WTC11 (cell line): ENCODE measurements at regions not wholly inside any gene's neighbourhood (a gene's known extent, or its start where the extent isn't known, plus 50 kb on each side); places are given as distances from the start of the nearest gene placed in this dataset.
A peak's percentile ranks its signal among the peaks of the same experiment; 100 is the strongest.

Experiments used
- ATAC-seq: fragments of 200-7000 bp; cut with Tn5 transposase; 2 replicates; pipeline ENCODE4 v1.10.0; 2021; ENCODE audit warnings: mild to moderate bottlenecking, moderate library complexity
- CTCF ChIA-PET: fragments of 300-600 bp; sonication (Branson Sonifier 250); formaldehyde crosslinking; loops from one replicate; lab custom pipeline; 2021; ENCODE audit warnings: antibody characterized with exemption; lab: Charles Lee
- POLR2A ChIA-PET: fragments of 350-600 bp; sonication (Branson Sonifier 250); formaldehyde crosslinking; loops from one replicate; lab custom pipeline; 2021; ENCODE audit warnings: antibody characterized with exemption; lab: Charles Lee
- DNase-seq: peaks from one replicate; pipeline ENCODE4 v3.0.0; 2021; ENCODE audit warnings: low spot score
- H3K27ac Mint-ChIP-seq: 2 replicates; pipeline ENCODE4 v1.8.0; 2021; ENCODE audit warnings: mixed read lengths
- H3K27me3 Mint-ChIP-seq: 2 replicates; pipeline ENCODE4 v1.8.0; 2021; ENCODE audit warnings: low read depth, mild to moderate bottlenecking, moderate library complexity, mixed read lengths
- H3K36me3 Mint-ChIP-seq: 2 replicates; pipeline ENCODE4 v1.8.0; 2021; ENCODE audit warnings: mixed read lengths
- H3K4me1 Mint-ChIP-seq: 2 replicates; pipeline ENCODE4 v1.8.0; 2022; ENCODE audit warnings: mixed read lengths
- H3K4me3 Mint-ChIP-seq: 2 replicates; pipeline ENCODE4 v1.8.0; 2021; ENCODE audit warnings: mild to moderate bottlenecking, moderate library complexity, mixed read lengths
- H3K9me3 Mint-ChIP-seq: 2 replicates; pipeline ENCODE4 v1.8.0; 2021; ENCODE audit warnings: mixed read lengths
- CBFB ChIP-seq: sonication (generic); formaldehyde crosslinking; IDR thresholded peaks from 2 replicates; pipeline ENCODE4 v1.8.1; 2022; ENCODE audit warnings: mild to moderate bottlenecking, low read depth, missing genetic modification reagents
- E2F5 ChIP-seq: sonication (generic); formaldehyde crosslinking; IDR thresholded peaks from 2 replicates; pipeline ENCODE4 v1.8.1; 2022; ENCODE audit warnings: mild to moderate bottlenecking, moderate library complexity, missing genetic modification reagents
- ETV6 ChIP-seq: sonication (generic); formaldehyde crosslinking; IDR thresholded peaks from 2 replicates; pipeline ENCODE4 v1.8.1; 2022; ENCODE audit warnings: mild to moderate bottlenecking, missing genetic modification reagents
- GRHL2 ChIP-seq: fragments of 250-450 bp; sonication (Bioruptor Pico); IDR thresholded peaks from 2 replicates; pipeline ENCODE4 v1.8.0; 2022; ENCODE audit warnings: mild to moderate bottlenecking, moderate library complexity; ENCODE audit not compliant: insufficient replicate concordance, severe bottlenecking
- GTF2I ChIP-seq: fragments of 250-450 bp; sonication (Bioruptor Pico); conservative IDR thresholded peaks from 2 replicates; pipeline ENCODE4 v1.4.0; 2021; ENCODE audit warnings: mild to moderate bottlenecking
- HMGXB4 ChIP-seq: sonication (generic); formaldehyde crosslinking; IDR thresholded peaks from 2 replicates; pipeline ENCODE4 v1.8.1; 2023; ENCODE audit warnings: mild to moderate bottlenecking, moderate library complexity, missing genetic modification reagents
- JAZF1 ChIP-seq: fragments of 250-450 bp; sonication (Bioruptor Pico); IDR thresholded peaks from 2 replicates; pipeline ENCODE4 v1.9.0; 2021; ENCODE audit warnings: moderate library complexity, mild to moderate bottlenecking, inconsistent platforms
- MAX ChIP-seq: sonication (generic); formaldehyde crosslinking; IDR thresholded peaks from 2 replicates; pipeline ENCODE4 v1.8.0; 2022; ENCODE audit warnings: mild to moderate bottlenecking, missing genetic modification reagents
- MYBL2 ChIP-seq: sonication (generic); formaldehyde crosslinking; IDR thresholded peaks from 2 replicates; pipeline ENCODE4 v1.8.1; 2023; ENCODE audit warnings: mild to moderate bottlenecking, moderate library complexity, missing genetic modification reagents
- NR3C1 ChIP-seq: sonication (generic); formaldehyde crosslinking; conservative IDR thresholded peaks from 2 replicates; pipeline ENCODE4 v1.8.1; 2023; ENCODE audit warnings: low read depth, mild to moderate bottlenecking, missing genetic modification reagents
- TEAD1 ChIP-seq: sonication (generic); formaldehyde crosslinking; IDR thresholded peaks from 2 replicates; pipeline ENCODE4 v1.8.0; 2022; ENCODE audit warnings: mild to moderate bottlenecking, missing genetic modification reagents
- USF2 ChIP-seq: sonication (generic); formaldehyde crosslinking; IDR thresholded peaks from 2 replicates; pipeline ENCODE4 v1.8.1; 2023; ENCODE audit warnings: mild to moderate bottlenecking, missing genetic modification reagents, moderate library complexity
- ZBTB43 ChIP-seq: sonication (generic); formaldehyde crosslinking; IDR thresholded peaks from 2 replicates; pipeline ENCODE4 v1.8.1; 2023; ENCODE audit warnings: mild to moderate bottlenecking, missing genetic modification reagents
- ZNF121 ChIP-seq: sonication (generic); formaldehyde crosslinking; IDR thresholded peaks from 2 replicates; pipeline ENCODE4 v1.8.0; 2023; ENCODE audit warnings: missing genetic modification reagents
- ZNF263 ChIP-seq: sonication (generic); formaldehyde crosslinking; IDR thresholded peaks from 2 replicates; pipeline ENCODE4 v1.8.1; 2022; ENCODE audit warnings: low read depth, mild to moderate bottlenecking, moderate library complexity, missing genetic modification reagents
- ZNF281 ChIP-seq: sonication (generic); formaldehyde crosslinking; IDR thresholded peaks from 2 replicates; pipeline ENCODE4 v1.8.0; 2023; ENCODE audit warnings: mild to moderate bottlenecking, missing genetic modification reagents
- ZNF512 ChIP-seq: sonication (generic); formaldehyde crosslinking; IDR thresholded peaks from 2 replicates; pipeline ENCODE4 v1.8.1; 2022; ENCODE audit warnings: missing genetic modification reagents, borderline replicate concordance

GRCh38 chr10:71077143-71077581 lies 135.2 kb upstream of the UNC5B start:
- Mint-ChIP-seq H3K4me3 (no peak overlapping the region), H3K36me3 (no peaks in the 10 kb centered on the region), H3K27ac (no peak overlapping the region), H3K4me1 (peaks cover 30% of the 10 kb centered on the region), H3K9me3 (peaks cover 5% of the 10 kb centered on the region; the same call in 1 of the 2 replicates), H3K27me3 (peaks cover 4% of the 10 kb centered on the region)
- ATAC-seq (no peak; the same call in 1 of the 2 replicates), DNase-seq (peak; percentile 10)
- TF ChIP-seq USF2 (CRISPR knock-in tag) (peak; percentile 69), MYBL2 (CRISPR knock-in tag) (no peak), TEAD1 (0 out of 2 replicates have a peak, but pooled peaks have one; percentile 43), MAX (CRISPR knock-in tag) (peak; percentile 35; the same call in 1 of the 2 replicates)
- CTCF ChIA-PET, result interaction anchor here (1.0 to 2.2 kb wide), 11 partner anchors 12 to 193 kb away, joined by 3 to 14 read pairs (median 5); no protein-coding TSS in a partner anchor
- POLR2A ChIA-PET, result no interaction called here

GRCh38 chr10:71077796-71078453 lies 134.4 kb upstream of the UNC5B start:
- ChIA-PET CTCF (interaction anchor here (1.3 to 2.2 kb wide), 7 partner anchors 11 to 190 kb away, joined by 3 to 14 read pairs (median 5); no protein-coding TSS in a partner anchor), POLR2A (no interaction called here)
- no peak for ATAC-seq
- peak; percentile 3 for DNase-seq
- Mint-ChIP-seq H3K36me3 (no peaks in the 10 kb centered on the region), H3K4me3 (no peak overlapping the region), H3K27ac (no peak overlapping the region), H3K9me3 (peaks cover 5% of the 10 kb centered on the region; the same call in 1 of the 2 replicates), H3K27me3 (peaks cover 4% of the 10 kb centered on the region), H3K4me1 (peaks cover 30% of the 10 kb centered on the region)
- no peak for TF ChIP-seq HMGXB4

- H3K4me1 Mint-ChIP-seq, result peaks cover 30% of the 10 kb centered on the region
- H3K4me3 Mint-ChIP-seq, result no peak overlapping the region
- DNase-seq (peak; percentile 3), ATAC-seq (no peak)
- peaks cover 4% of the 10 kb centered on the region for H3K27me3 Mint-ChIP-seq
- H3K9me3 Mint-ChIP-seq, result peaks cover 5% of the 10 kb centered on the region; the same call in 1 of the 2 replicates
- ChIA-PET POLR2A (no interaction called here), CTCF (interaction anchor here (0.6 to 2.2 kb wide), 2 partner anchors 15 to 191 kb away, joined by 3 to 14 read pairs; no protein-coding TSS in a partner anchor)
- TF ChIP-seq ZNF281, result no peak
- TF ChIP-seq ZNF121 (CRISPR knock-in tag), result no peak
- TF ChIP-seq JAZF1 (CRISPR knock-in tag), result no peak
- TF ChIP-seq HMGXB4, result no peak
- no peak for TF ChIP-seq ETV6 (CRISPR knock-in tag)
- TF ChIP-seq ZNF263 (CRISPR knock-in tag), result no peak
- no peak for TF ChIP-seq GTF2I (CRISPR knock-in tag)
- no peak for TF ChIP-seq GRHL2 (CRISPR knock-in tag)
- no peak for TF ChIP-seq NR3C1 (CRISPR knock-in tag)
- TF ChIP-seq ZNF512 (CRISPR knock-in tag), result no peak
- no peak for TF ChIP-seq E2F5
- TF ChIP-seq CBFB (CRISPR knock-in tag), result no peak
- TF ChIP-seq ZBTB43, result no peak
- no peak overlapping the region for H3K27ac Mint-ChIP-seq
- H3K36me3 Mint-ChIP-seq, result no peaks in the 10 kb centered on the region
Observed at GRCh38 chr10:71078454-71079145, 133.8 kb upstream of the UNC5B start.
